Esophagus muscularis mucosa (tissue), 4 donors: ENCODE measurements at regions not wholly inside any gene's neighbourhood (a gene's known extent, or its start where the extent isn't known, plus 50 kb on each side); places are given as distances from the start of the nearest gene placed in this dataset.

ENCODE experiments used
- DNase-seq: peaks from one replicate; pipeline ENCODE4 v3.0.0-alpha.2; 2017; ENCODE audit errors: extremely low spot score
- H3K27ac ChIP-seq, 4 donors: fragments of 200-600 bp; sonication (generic); replicated peaks in 1 of 4; 1 replicate in 3 of 4; 2 replicates in 1 of 4; pipeline ENCODE4 v1.5.1; 2016 to 2019; ENCODE audit warnings: mild to moderate bottlenecking in 1 of 4
- H3K27me3 ChIP-seq, 4 donors: fragments of 200-600 bp; sonication (generic); one replicate each; pipeline versions ENCODE4 v1.5.1 to v1.6.0; 2016 to 2019
- H3K36me3 ChIP-seq, 4 donors: fragments of 200-600 bp; sonication (generic); one replicate each; pipeline ENCODE4 v1.5.1; 2016 to 2019
- H3K4me1 ChIP-seq, 4 donors: fragments of 200-600 bp; sonication (generic); one replicate each; pipeline ENCODE4 v1.5.1; 2016 to 2019
- H3K4me3 ChIP-seq, 4 donors: fragments of 200-600 bp; sonication (generic); 1 replicate in 2 of 4; 2 replicates in 2 of 4; pipeline ENCODE4 v1.5.1; 2016 to 2019; ENCODE audit warnings: mild to moderate bottlenecking in 4 of 4, moderate library complexity in 1 of 4
- H3K9me3 ChIP-seq, 4 donors: fragments of 200-600 bp; sonication (generic); 1 replicate in 3 of 4; 2 replicates in 1 of 4; pipeline ENCODE4 v1.5.1; 2016 to 2019
- CTCF ChIP-seq, 3 experiments: fragments of 200-600 bp in 2 of 3; fragments of 450-650 bp in 1 of 3; sonication (generic) in 2 of 3; IDR thresholded peaks; one replicate each; pipeline ENCODE4 v1.5.1; 2017 to 2019; ENCODE audit warnings: antibody characterized with exemption in 3 of 3, mild to moderate bottlenecking in 2 of 3, moderate library complexity in 1 of 3
- EP300 ChIP-seq: sonication (generic); formaldehyde crosslinking; IDR thresholded peaks from one replicate; pipeline ENCODE4 v1.6.1; 2017; ENCODE audit warnings: antibody characterized with exemption
- POLR2A ChIP-seq: fragments of 450-650 bp; IDR thresholded peaks from one replicate; pipeline ENCODE4 v1.6.1; 2017; ENCODE audit warnings: antibody characterized with exemption, moderate library complexity, mild to moderate bottlenecking, low read depth
- POLR2AphosphoS5 ChIP-seq, 2 donors: sonication (generic); formaldehyde crosslinking; IDR thresholded peaks; one replicate each; pipeline ENCODE4 v1.6.1; 2017; ENCODE audit warnings: antibody characterized with exemption in 2 of 2
- WGBS: methylation state at CpG from one replicate; pipeline ENCODE4 v1.1.5; 2018; 5-methylcytosine and 5-hydroxymethylcytosine counted together
- intact Hi-C: fragments of 100-400 bp; cut with DNase I; formaldehyde crosslinking; loops from one replicate; pipeline ENCODE4 v1.15.1; 2023

GRCh38 chr15:97156739-97157265, 803.7 kb upstream of the ARRDC4 start:
- no peaks in the 10 kb centered on the region for H3K27me3 ChIP-seq
- H3K4me1 ChIP-seq = no peaks in the 10 kb centered on the region
- no peaks in the 10 kb centered on the region for H3K36me3 ChIP-seq
- TF ChIP-seq EP300 (no peak), POLR2AphosphoS5 (IDR thresholded peaks at IDR 0.05) (no peak), POLR2A (no peak), CTCF (IDR thresholded peaks at IDR 0.05) (no peak)
- no peak overlapping the region for H3K27ac ChIP-seq
- peaks cover 0 to 4% (median 0%) of the 10 kb centered on the region in 4 donors for H3K9me3 ChIP-seq
- no peak overlapping the region for H3K4me3 ChIP-seq
- WGBS = 89% methylated on average over 2 of the region's 2 CpGs
- intact Hi-C loops = no loop called here
- no peak for DNase-seq

- Histone ChIP-seq H3K36me3 (no peaks in the 10 kb centered on the region), H3K4me3 (no peak overlapping the region), H3K9me3 (no peaks in the 10 kb centered on the region), H3K27me3 (no peaks in the 10 kb centered on the region), H3K27ac (no peak overlapping the region), H3K4me1 (no peaks in the 10 kb centered on the region)
- intact Hi-C loops = no loop called here
- 57% methylated on average over 2 of the region's 2 CpGs for WGBS
- no peak for TF ChIP-seq POLR2AphosphoS5 (IDR thresholded peaks at IDR 0.05)
- TF ChIP-seq CTCF (IDR thresholded peaks at IDR 0.05) = no peak
- no peak for TF ChIP-seq EP300
- no peak for DNase-seq
Measured at GRCh38 chr15:97162805-97163495, 797.6 kb upstream of the ARRDC4 start.

- Histone ChIP-seq H3K4me3 (no peak overlapping the region), H3K27me3 (no peaks in the 10 kb centered on the region), H3K36me3 (no peaks in the 10 kb centered on the region), H3K4me1 (no peaks in the 10 kb centered on the region), H3K9me3 (no peaks in the 10 kb centered on the region), H3K27ac (no peak overlapping the region)
- intact Hi-C loops = no loop called here
- no peak for TF ChIP-seq POLR2A
- no peak for TF ChIP-seq POLR2AphosphoS5 (IDR thresholded peaks at IDR 0.05)
- no peak for TF ChIP-seq CTCF (IDR thresholded peaks at IDR 0.05)
- no peak for TF ChIP-seq EP300
- 80% methylated on average over 2 of the region's 2 CpGs for WGBS
- DNase-seq = no peak
Measured at GRCh38 chr15:97165205-97165604, 795.3 kb upstream of the ARRDC4 start.

- Histone ChIP-seq H3K9me3 (no peaks in the 10 kb centered on the region), H3K4me1 (no peaks in the 10 kb centered on the region), H3K4me3 (no peak overlapping the region), H3K27ac (no peak overlapping the region), H3K27me3 (no peaks in the 10 kb centered on the region), H3K36me3 (no peaks in the 10 kb centered on the region)
- intact Hi-C loops = no loop called here
- DNase-seq = no peak
- 63% methylated on average over 12 of the region's 12 CpGs for WGBS
- no peak for TF ChIP-seq POLR2A
- no peak for TF ChIP-seq EP300
- TF ChIP-seq POLR2AphosphoS5 (IDR thresholded peaks at IDR 0.05) = no peak
- TF ChIP-seq CTCF (IDR thresholded peaks at IDR 0.05) = no peak
Measured at GRCh38 chr15:97168704-97169475, 791.6 kb upstream of the ARRDC4 start.
